Mammary epithelial cell (primary cell): ENCODE measurements at regions not wholly inside any gene's neighbourhood (a gene's known extent, or its start where the extent isn't known, plus 50 kb on each side); places are given as distances from the start of the nearest gene placed in this dataset.

Source experiments
- EZH2 ChIP-seq: IDR thresholded peaks from 2 replicates; pipeline ENCODE4 v1.6.1; 2012; ENCODE audit warnings: low read length, inconsistent platforms, borderline replicate concordance
- TF ChIP-seq, protein P1 (sequence below), 2 donors: IDR thresholded peaks in 1 of 2; conservative IDR thresholded peaks in 1 of 2; 2 replicates each; pipeline ENCODE4 v1.5.1; 2011 to 2012; ENCODE audit warnings: inconsistent platforms in 2 of 2, low read length in 2 of 2, mild to moderate bottlenecking in 2 of 2, control low read depth in 1 of 2, low read depth in 1 of 2; ENCODE audit not compliant: insufficient read depth in 1 of 2; ENCODE audit errors: extremely low read depth in 1 of 2

- TF ChIP-seq, protein P1, sequence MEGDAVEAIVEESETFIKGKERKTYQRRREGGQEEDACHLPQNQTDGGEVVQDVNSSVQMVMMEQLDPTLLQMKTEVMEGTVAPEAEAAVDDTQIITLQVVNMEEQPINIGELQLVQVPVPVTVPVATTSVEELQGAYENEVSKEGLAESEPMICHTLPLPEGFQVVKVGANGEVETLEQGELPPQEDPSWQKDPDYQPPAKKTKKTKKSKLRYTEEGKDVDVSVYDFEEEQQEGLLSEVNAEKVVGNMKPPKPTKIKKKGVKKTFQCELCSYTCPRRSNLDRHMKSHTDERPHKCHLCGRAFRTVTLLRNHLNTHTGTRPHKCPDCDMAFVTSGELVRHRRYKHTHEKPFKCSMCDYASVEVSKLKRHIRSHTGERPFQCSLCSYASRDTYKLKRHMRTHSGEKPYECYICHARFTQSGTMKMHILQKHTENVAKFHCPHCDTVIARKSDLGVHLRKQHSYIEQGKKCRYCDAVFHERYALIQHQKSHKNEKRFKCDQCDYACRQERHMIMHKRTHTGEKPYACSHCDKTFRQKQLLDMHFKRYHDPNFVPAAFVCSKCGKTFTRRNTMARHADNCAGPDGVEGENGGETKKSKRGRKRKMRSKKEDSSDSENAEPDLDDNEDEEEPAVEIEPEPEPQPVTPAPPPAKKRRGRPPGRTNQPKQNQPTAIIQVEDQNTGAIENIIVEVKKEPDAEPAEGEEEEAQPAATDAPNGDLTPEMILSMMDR (conservative IDR thresholded peaks at IDR 0.05 in 1 of 2, IDR thresholded peaks at IDR 0.05 in 1 of 2; ENCODE audit: extremely low read depth in 1 of 2, insufficient read depth in 1 of 2, low read depth in 1 of 2, low read length in 2 of 2), result no peak
- TF ChIP-seq EZH2, result no peak
Observed at GRCh38 chr6:134651519-134651918, 298.4 kb downstream of the ALDH8A1 start.
